ENCODE measurements at regions not wholly inside any gene's neighbourhood (a gene's known extent, or its start where the extent isn't known, plus 50 kb on each side); places are given as distances from the start of the nearest gene placed in this dataset.

- no peak for TF ChIP-seq CTCF (IDR thresholded peaks at IDR 0.05)
- no peak for TF ChIP-seq EP300 (IDR thresholded peaks at IDR 0.05; ENCODE audit: low read depth)
These were observed 291.5 kb downstream of the SLC4A3 start for GRCh38 chr2:219918944-219919343.

All from transverse colon (tissue), 3 donors.